ENCODE measurements at regions not wholly inside any gene's neighbourhood (a gene's known extent, or its start where the extent isn't known, plus 50 kb on each side); places are given as distances from the start of the nearest gene placed in this dataset.
A peak's percentile ranks its signal among the peaks of the same experiment; 100 is the strongest.

DNA sequence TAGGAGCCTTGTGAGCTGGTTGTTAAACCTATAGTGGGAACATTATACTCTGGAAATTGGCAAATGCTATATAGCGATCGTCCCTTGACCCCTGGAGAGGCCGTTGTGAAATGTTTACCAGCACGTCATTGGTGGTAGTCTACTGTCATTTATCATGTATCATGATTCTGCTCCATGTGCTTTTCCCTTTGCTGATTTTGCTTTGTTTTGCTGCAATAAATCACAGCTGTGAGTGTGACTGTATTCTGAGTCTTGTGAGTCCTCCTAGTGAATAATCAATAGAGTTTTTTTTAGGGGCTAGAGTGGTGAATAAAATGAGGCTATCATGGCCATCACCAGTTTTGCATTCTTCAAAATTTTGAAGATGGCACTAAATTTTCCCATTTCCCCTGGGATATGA is 189.1 kb downstream of the HRH4 start:
- H3K36me3 ChIP-seq = no peaks in the 10 kb centered on the region
- peaks cover 13% of the 10 kb centered on the region for H3K9me3 ChIP-seq (replicated peaks)
- no peaks in the 10 kb centered on the region for H3K4me1 ChIP-seq
- no peaks in the 10 kb centered on the region for H3K27me3 ChIP-seq (ENCODE audit: low read depth)
- intact Hi-C loops (cut with micrococcal nuclease) = no loop called here
- no peak for DNase-seq
- no peak overlapping the region for H3K27ac ChIP-seq (replicated peaks)
- TF ChIP-seq, protein P1, sequence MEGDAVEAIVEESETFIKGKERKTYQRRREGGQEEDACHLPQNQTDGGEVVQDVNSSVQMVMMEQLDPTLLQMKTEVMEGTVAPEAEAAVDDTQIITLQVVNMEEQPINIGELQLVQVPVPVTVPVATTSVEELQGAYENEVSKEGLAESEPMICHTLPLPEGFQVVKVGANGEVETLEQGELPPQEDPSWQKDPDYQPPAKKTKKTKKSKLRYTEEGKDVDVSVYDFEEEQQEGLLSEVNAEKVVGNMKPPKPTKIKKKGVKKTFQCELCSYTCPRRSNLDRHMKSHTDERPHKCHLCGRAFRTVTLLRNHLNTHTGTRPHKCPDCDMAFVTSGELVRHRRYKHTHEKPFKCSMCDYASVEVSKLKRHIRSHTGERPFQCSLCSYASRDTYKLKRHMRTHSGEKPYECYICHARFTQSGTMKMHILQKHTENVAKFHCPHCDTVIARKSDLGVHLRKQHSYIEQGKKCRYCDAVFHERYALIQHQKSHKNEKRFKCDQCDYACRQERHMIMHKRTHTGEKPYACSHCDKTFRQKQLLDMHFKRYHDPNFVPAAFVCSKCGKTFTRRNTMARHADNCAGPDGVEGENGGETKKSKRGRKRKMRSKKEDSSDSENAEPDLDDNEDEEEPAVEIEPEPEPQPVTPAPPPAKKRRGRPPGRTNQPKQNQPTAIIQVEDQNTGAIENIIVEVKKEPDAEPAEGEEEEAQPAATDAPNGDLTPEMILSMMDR (IDR thresholded peaks at IDR 0.05; ENCODE audit: borderline replicate concordance) = no peak
- H3K4me3 ChIP-seq = no peak overlapping the region

DNA sequence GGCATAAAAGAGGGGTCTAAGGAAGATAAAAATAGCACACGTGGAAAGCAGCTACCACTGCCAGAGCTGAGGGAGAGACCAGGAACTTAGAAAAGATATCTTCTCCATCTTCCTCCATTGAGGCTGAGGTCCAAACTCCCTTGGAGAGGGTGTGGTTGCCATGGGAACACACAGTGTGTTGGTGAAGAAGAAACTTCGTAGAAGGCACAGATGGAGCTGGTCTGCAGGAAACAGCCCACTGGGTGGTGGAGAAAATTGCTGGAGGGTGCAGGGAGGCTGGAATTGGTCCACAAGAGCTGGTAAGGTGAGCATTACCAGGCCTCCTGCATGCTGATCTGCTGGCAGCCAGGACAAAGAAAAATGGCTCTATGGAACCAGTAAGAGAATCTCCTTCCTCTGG is 191.0 kb downstream of the HRH4 start:
- Histone ChIP-seq H3K4me3 (no peak overlapping the region), H3K36me3 (no peaks in the 10 kb centered on the region), H3K27ac (replicated peaks) (no peak overlapping the region), H3K9me3 (replicated peaks) (peaks cover 13% of the 10 kb centered on the region), H3K4me1 (no peaks in the 10 kb centered on the region), H3K27me3 (ENCODE audit: low read depth) (no peaks in the 10 kb centered on the region)
- TF ChIP-seq, protein P1 (IDR thresholded peaks at IDR 0.05; ENCODE audit: borderline replicate concordance) = no peak
- DNase-seq = no peak
- intact Hi-C loops (cut with micrococcal nuclease) = no loop called here

GRCh38 chr18:24656050-24656449 is 195.6 kb downstream of the HRH4 start:
- H3K27ac ChIP-seq (replicated peaks) = no peak overlapping the region
- TF ChIP-seq, protein P1 (IDR thresholded peaks at IDR 0.05; ENCODE audit: borderline replicate concordance) = no peak
- H3K27me3 ChIP-seq (ENCODE audit: low read depth) = no peaks in the 10 kb centered on the region
- intact Hi-C loops (cut with micrococcal nuclease) = no loop called here
- no peak overlapping the region for H3K4me3 ChIP-seq
- no peaks in the 10 kb centered on the region for H3K36me3 ChIP-seq
- peaks cover 8% of the 10 kb centered on the region for H3K9me3 ChIP-seq (replicated peaks)
- H3K4me1 ChIP-seq = peaks cover 36% of the 10 kb centered on the region
- no peak for DNase-seq

GRCh38 chr18:24656551-24657443 is 196.4 kb downstream of the HRH4 start:
- intact Hi-C loops (cut with micrococcal nuclease) = no loop called here

GRCh38 chr18:24657444-24657842 is 197.0 kb downstream of the HRH4 start:
- Histone ChIP-seq H3K9me3 (replicated peaks) (no peaks in the 10 kb centered on the region), H3K27ac (replicated peaks) (peak overlapping the region; percentile 58), H3K36me3 (no peaks in the 10 kb centered on the region), H3K4me1 (peaks cover 38% of the 10 kb centered on the region), H3K27me3 (ENCODE audit: low read depth) (no peaks in the 10 kb centered on the region), H3K4me3 (no peak overlapping the region)
- TF ChIP-seq, protein P1 (IDR thresholded peaks at IDR 0.05; ENCODE audit: borderline replicate concordance) = no peak
- DNase-seq = peak; percentile 22
- intact Hi-C loops (cut with micrococcal nuclease) = no loop called here

More at GRCh38 chr18:24656551-24657443, 196.4 kb downstream of the HRH4 start:
- H3K9me3 ChIP-seq (replicated peaks) = peaks cover under 1% of the 10 kb centered on the region
- DNase-seq = no peak
- no peaks in the 10 kb centered on the region for H3K27me3 ChIP-seq (ENCODE audit: low read depth)
- TF ChIP-seq, protein P1 (IDR thresholded peaks at IDR 0.05; ENCODE audit: borderline replicate concordance) = no peak
- no peaks in the 10 kb centered on the region for H3K36me3 ChIP-seq
- H3K4me1 ChIP-seq = peaks cover 38% of the 10 kb centered on the region
- peak overlapping the region; percentile 58 for H3K27ac ChIP-seq (replicated peaks)
- no peak overlapping the region for H3K4me3 ChIP-seq

Measured in left ventricle myocardium inferior (tissue), 1 donor.